SK-N-SH (cell line): ENCODE measurements at regions not wholly inside any gene's neighbourhood (a gene's known extent, or its start where the extent isn't known, plus 50 kb on each side); places are given as distances from the start of the nearest gene placed in this dataset.

ENCODE experiments used
- CTCF ChIA-PET: fragments of 300-600, 350-600 bp; formaldehyde crosslinking; extraction: SDS; loops from one replicate; lab custom pipeline; 2021; lab: Yijun Ruan, JAX
- POLR2A ChIA-PET: fragments of 350-600 bp; sonication (Branson Sonifier 250); formaldehyde crosslinking; extraction: SDS; loops from one replicate; lab custom pipeline; 2020; ENCODE audit warnings: antibody characterized with exemption, inconsistent platforms; lab: Yijun Ruan, JAX
- DNase-seq: peaks from one replicate; pipeline ENCODE4 v3.0.0; 2012
- H2AFZ ChIP-seq: fragments of 200-600 bp; sonication (generic); 2 replicates; pipeline ENCODE4 v1.8.1; 2016; ENCODE audit warnings: antibody characterized with exemption, mild to moderate bottlenecking, low read depth
- H3F3A ChIP-seq: fragments of 200-600 bp; sonication (generic); replicated peaks from 2 replicates; pipeline ENCODE3; 2016; ENCODE audit warnings: antibody characterized with exemption, mild to moderate bottlenecking; ENCODE audit not compliant: insufficient read depth
- H3K27ac ChIP-seq, 2 experiments: fragments of 200-500 bp in 1 of 2; fragments of 200-600 bp in 1 of 2; sonication (Bioruptor generic) in 1 of 2; sonication (generic), shearing (Covaris generic) in 1 of 2; 2 replicates each; pipeline versions ENCODE4 v1.5.1 to v1.6.1; 2014 to 2016; ENCODE audit warnings: low read depth in 2 of 2, inconsistent platforms in 1 of 2, low read length in 1 of 2, mild to moderate bottlenecking in 1 of 2, mixed read lengths in 1 of 2
- H3K27me3 ChIP-seq: fragments of 200-600 bp; sonication (generic), shearing (Covaris generic); 2 replicates; pipeline ENCODE4 v1.6.1; 2016; ENCODE audit warnings: mixed run types; ENCODE audit not compliant: insufficient read depth
- H3K36me3 ChIP-seq, 2 experiments: fragments of 200-500 bp in 1 of 2; fragments of 200-600 bp in 1 of 2; sonication (Bioruptor generic) in 1 of 2; sonication (generic) in 1 of 2; replicated peaks in 1 of 2; 2 replicates each; pipeline versions ENCODE3 to v1.5.1; 2014 to 2016; ENCODE audit warnings: low read length in 1 of 2, mild to moderate bottlenecking in 1 of 2; ENCODE audit not compliant: insufficient read depth in 2 of 2, control insufficient read depth in 1 of 2
- H3K4me1 ChIP-seq, 2 experiments: fragments of 200-500 bp in 1 of 2; fragments of 200-600 bp in 1 of 2; sonication (Bioruptor generic) in 1 of 2; sonication (generic), shearing (Covaris generic) in 1 of 2; 2 replicates each; pipeline versions ENCODE4 v1.5.1 to v1.6.1; 2014 to 2016; ENCODE audit warnings: low read depth in 1 of 2, low read length in 1 of 2, mixed run types in 1 of 2; ENCODE audit not compliant: insufficient read depth in 2 of 2, control insufficient read depth in 1 of 2
- H3K4me2 ChIP-seq: fragments of 200-600 bp; sonication (generic), shearing (Covaris generic); 2 replicates; pipeline ENCODE4 v1.6.1; 2017; ENCODE audit warnings: mixed run types
- H3K4me3 ChIP-seq, 2 experiments: fragments of 200-500 bp in 1 of 2; fragments of 200-600 bp in 1 of 2; sonication (Bioruptor generic) in 1 of 2; sonication (generic), shearing (Covaris generic) in 1 of 2; 2 replicates each; pipeline versions ENCODE4 v1.5.1 to v1.8.1; 2014 to 2016; ENCODE audit warnings: low read depth in 2 of 2, inconsistent platforms in 1 of 2, low read length in 1 of 2, mild to moderate bottlenecking in 1 of 2, mixed read lengths in 1 of 2, moderate library complexity in 1 of 2
- H3K79me2 ChIP-seq: fragments of 200-600 bp; sonication (generic); 2 replicates; pipeline ENCODE4 v1.8.1; 2017; ENCODE audit warnings: mild to moderate bottlenecking; ENCODE audit not compliant: insufficient read depth
- H3K9ac ChIP-seq: fragments of 200-600 bp; sonication (generic); 2 replicates; pipeline ENCODE4 v1.6.1; 2017; ENCODE audit warnings: mixed run types
- H3K9me2 ChIP-seq: fragments of 200-600 bp; sonication (generic); 2 replicates; pipeline ENCODE4 v1.6.1; 2017; ENCODE audit warnings: mixed run types
- H3K9me3 ChIP-seq: fragments of 200-600 bp; sonication (generic); 2 replicates; pipeline ENCODE4 v1.6.1; 2017; ENCODE audit warnings: mixed run types, mild to moderate bottlenecking, moderate library complexity
- H4K20me1 ChIP-seq: fragments of 200-600 bp; sonication (generic); 2 replicates; pipeline ENCODE4 v1.6.1; 2017; ENCODE audit warnings: mild to moderate bottlenecking, mixed run types; ENCODE audit not compliant: insufficient read depth
- FOSL2 ChIP-seq: IDR thresholded peaks from 2 replicates; pipeline ENCODE4 v1.4.0; 2012; ENCODE audit warnings: low read depth, mild to moderate bottlenecking, moderate library complexity, borderline replicate concordance
- GABPA ChIP-seq: IDR thresholded peaks from 2 replicates; pipeline ENCODE4 v1.4.0; 2012; ENCODE audit warnings: low read depth, mild to moderate bottlenecking
- MXI1 ChIP-seq: IDR thresholded peaks from 2 replicates; pipeline ENCODE4 v1.6.1; 2012; ENCODE audit warnings: mild to moderate bottlenecking, low read depth, low read length, improper control_type of control experiment
- NRF1 ChIP-seq: IDR thresholded peaks from 2 replicates; pipeline ENCODE4 v1.6.1; 2012; ENCODE audit warnings: low read depth, mild to moderate bottlenecking, low read length
- TEAD4 ChIP-seq: IDR thresholded peaks from 2 replicates; pipeline ENCODE4 v1.4.0; 2012; ENCODE audit warnings: mild to moderate bottlenecking, borderline replicate concordance; ENCODE audit not compliant: insufficient read depth
- WGBS: methylation state at CpG from one replicate; pipeline ENCODE4 v1.1.6; 2017; ENCODE audit warnings: low lambda C conversion rate; 5-methylcytosine and 5-hydroxymethylcytosine counted together
- TF ChIP-seq, protein P1 (sequence below): fragments of 150-350 bp; IDR thresholded peaks from 2 replicates; pipeline ENCODE4 v1.6.1; 2016; ENCODE audit warnings: mild to moderate bottlenecking, low read depth, low read length
- TF ChIP-seq, protein P2 (sequence below): IDR thresholded peaks from 2 replicates; pipeline ENCODE4 v1.4.0; 2012; ENCODE audit warnings: low read depth, borderline replicate concordance

- WGBS = 81% methylated on average over 7 of the region's 8 CpGs
- H3K27ac ChIP-seq = peak overlapping the region in 1 of 2 experiments; percentile 68; a peak in 2 of 4 replicates
- no peaks in the 10 kb centered on the region for H3K27me3 ChIP-seq
Observed at GRCh38 chr15:70203981-70204560, 106.4 kb upstream of the TLE3 start.

GRCh38 chr15:70202756-70203155 lies 105.0 kb upstream of the TLE3 start:
- POLR2A ChIA-PET = no interaction called here
- no peak overlapping the region for H3K9ac ChIP-seq
- H3K9me3 ChIP-seq = no peaks in the 10 kb centered on the region
- no peaks in the 10 kb centered on the region for H3K36me3 ChIP-seq
- H4K20me1 ChIP-seq = no peaks in the 10 kb centered on the region
- no peaks in the 10 kb centered on the region for H3K9me2 ChIP-seq
- 76% methylated on average over 2 of the region's 2 CpGs for WGBS
- no peak overlapping the region for H3K4me2 ChIP-seq
- H2AFZ ChIP-seq = no peak overlapping the region
- no peak overlapping the region for H3K4me3 ChIP-seq
- no peak for DNase-seq
- CTCF ChIA-PET = interaction anchor here (1.9 kb wide), 1 partner anchor 11 kb away, joined by 9 read pairs; no protein-coding TSS in a partner anchor
- H3K79me2 ChIP-seq = no peaks in the 10 kb centered on the region
- peaks cover 13 to 80% of the 10 kb centered on the region in 2 experiments; a peak in 3 of 4 replicates for H3K4me1 ChIP-seq
- no peak for TF ChIP-seq NRF1
- TF ChIP-seq, all 33 proteins: peak for 0
- Histone ChIP-seq H3F3A (no peaks in the 10 kb centered on the region), H3K27me3 (no peaks in the 10 kb centered on the region), H3K27ac (no peak overlapping the region; a peak in 1 of 4 replicates)

More at GRCh38 chr15:70203981-70204560, 106.4 kb upstream of the TLE3 start:
- Histone ChIP-seq H3F3A (no peaks in the 10 kb centered on the region), H2AFZ (no peak overlapping the region), H3K79me2 (no peaks in the 10 kb centered on the region), H3K9ac (no peak overlapping the region), H4K20me1 (no peaks in the 10 kb centered on the region), H3K4me1 (peaks cover 13 to 67% of the 10 kb centered on the region in 2 experiments; a peak in 3 of 4 replicates), H3K4me2 (no peak overlapping the region), H3K36me3 (no peaks in the 10 kb centered on the region), H3K9me2 (no peaks in the 10 kb centered on the region), H3K4me3 (no peak overlapping the region), H3K9me3 (no peaks in the 10 kb centered on the region)
- CTCF ChIA-PET = interaction anchor here (1.0 to 1.9 kb wide), 2 partner anchors 10 to 257 kb away, joined by 4 to 9 read pairs; no protein-coding TSS in a partner anchor
- DNase-seq = peak; percentile 33
- POLR2A ChIA-PET = no interaction called here
- no peak for TF ChIP-seq TEAD4
- no peak for TF ChIP-seq FOSL2
- TF ChIP-seq, protein P1, sequence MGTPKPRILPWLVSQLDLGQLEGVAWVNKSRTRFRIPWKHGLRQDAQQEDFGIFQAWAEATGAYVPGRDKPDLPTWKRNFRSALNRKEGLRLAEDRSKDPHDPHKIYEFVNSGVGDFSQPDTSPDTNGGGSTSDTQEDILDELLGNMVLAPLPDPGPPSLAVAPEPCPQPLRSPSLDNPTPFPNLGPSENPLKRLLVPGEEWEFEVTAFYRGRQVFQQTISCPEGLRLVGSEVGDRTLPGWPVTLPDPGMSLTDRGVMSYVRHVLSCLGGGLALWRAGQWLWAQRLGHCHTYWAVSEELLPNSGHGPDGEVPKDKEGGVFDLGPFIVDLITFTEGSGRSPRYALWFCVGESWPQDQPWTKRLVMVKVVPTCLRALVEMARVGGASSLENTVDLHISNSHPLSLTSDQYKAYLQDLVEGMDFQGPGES = no peak
- TF ChIP-seq, protein P2, sequence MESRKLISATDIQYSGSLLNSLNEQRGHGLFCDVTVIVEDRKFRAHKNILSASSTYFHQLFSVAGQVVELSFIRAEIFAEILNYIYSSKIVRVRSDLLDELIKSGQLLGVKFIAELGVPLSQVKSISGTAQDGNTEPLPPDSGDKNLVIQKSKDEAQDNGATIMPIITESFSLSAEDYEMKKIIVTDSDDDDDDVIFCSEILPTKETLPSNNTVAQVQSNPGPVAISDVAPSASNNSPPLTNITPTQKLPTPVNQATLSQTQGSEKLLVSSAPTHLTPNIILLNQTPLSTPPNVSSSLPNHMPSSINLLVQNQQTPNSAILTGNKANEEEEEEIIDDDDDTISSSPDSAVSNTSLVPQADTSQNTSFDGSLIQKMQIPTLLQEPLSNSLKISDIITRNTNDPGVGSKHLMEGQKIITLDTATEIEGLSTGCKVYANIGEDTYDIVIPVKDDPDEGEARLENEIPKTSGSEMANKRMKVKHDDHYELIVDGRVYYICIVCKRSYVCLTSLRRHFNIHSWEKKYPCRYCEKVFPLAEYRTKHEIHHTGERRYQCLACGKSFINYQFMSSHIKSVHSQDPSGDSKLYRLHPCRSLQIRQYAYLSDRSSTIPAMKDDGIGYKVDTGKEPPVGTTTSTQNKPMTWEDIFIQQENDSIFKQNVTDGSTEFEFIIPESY = no peak
- TF ChIP-seq MXI1 = no peak
- TF ChIP-seq GABPA = no peak
